ENCODE measurements at regions not wholly inside any gene's neighbourhood (a gene's known extent, or its start where the extent isn't known, plus 50 kb on each side); places are given as distances from the start of the nearest gene placed in this dataset.
"Not testable (repeated sequence)": the region's sequence is repeated elsewhere in the genome, so short reads cannot be mapped to it uniquely, and the experiment has no call there.

GRCh38 chr4:162830899-162831298, 335.8 kb downstream of the NAF1 start:
- no peaks in the 10 kb centered on the region for H3K4me1 ChIP-seq (ENCODE audit: low read depth)
- TF ChIP-seq CTCF (IDR thresholded peaks at IDR 0.05): no peak
- ATAC-seq: no peak
- DNase-seq: no peak
- intact Hi-C loops (cut with DNase I, micrococcal nuclease): no loop called here
- no peaks in the 10 kb centered on the region for H3K36me3 ChIP-seq (ENCODE audit: low read depth)
- H3K4me3 ChIP-seq: no peak overlapping the region
- no peaks in the 10 kb centered on the region for H3K9me3 ChIP-seq

- H3K4me1 ChIP-seq (ENCODE audit: low read depth); H3K4me3 ChIP-seq; H3K9me3 ChIP-seq; ATAC-seq; H3K36me3 ChIP-seq (ENCODE audit: low read depth); intact Hi-C loops (cut with DNase I, micrococcal nuclease); DNase-seq: not testable (repeated sequence)
Measured at GRCh38 chr4:162817374-162817773, 349.3 kb downstream of the NAF1 start.

- H3K36me3 ChIP-seq (ENCODE audit: low read depth): no peaks in the 10 kb centered on the region
- TF ChIP-seq CTCF (IDR thresholded peaks at IDR 0.05): no peak
- H3K9me3 ChIP-seq: no peaks in the 10 kb centered on the region
- DNase-seq (no peak), ATAC-seq (no peak)
- intact Hi-C loops (cut with DNase I, micrococcal nuclease): no loop called here
- no peaks in the 10 kb centered on the region for H3K4me1 ChIP-seq (ENCODE audit: low read depth)
- H3K4me3 ChIP-seq: no peak overlapping the region
Measured at GRCh38 chr4:162804351-162804924, 362.3 kb downstream of the NAF1 start.

GRCh38 chr4:162803378-162803777, 363.3 kb downstream of the NAF1 start:
- Histone ChIP-seq H3K4me3 (no peak overlapping the region), H3K4me1 (ENCODE audit: low read depth) (no peaks in the 10 kb centered on the region), H3K36me3 (ENCODE audit: low read depth) (no peaks in the 10 kb centered on the region), H3K9me3 (no peaks in the 10 kb centered on the region)
- intact Hi-C loops (cut with DNase I, micrococcal nuclease): no loop called here
- ATAC-seq (no peak), DNase-seq (no peak)
- TF ChIP-seq CTCF (IDR thresholded peaks at IDR 0.05): no peak

GRCh38 chr4:162797108-162797507, 369.6 kb downstream of the NAF1 start:
- Histone ChIP-seq H3K36me3 (ENCODE audit: low read depth) (no peaks in the 10 kb centered on the region), H3K9me3 (no peaks in the 10 kb centered on the region), H3K4me3 (no peak overlapping the region), H3K4me1 (ENCODE audit: low read depth) (no peaks in the 10 kb centered on the region)
- no peak for ATAC-seq
- TF ChIP-seq CTCF (IDR thresholded peaks at IDR 0.05): no peak
- no peak for DNase-seq
- intact Hi-C loops (cut with DNase I, micrococcal nuclease): no loop called here

- Histone ChIP-seq H3K36me3 (ENCODE audit: low read depth) (no peaks in the 10 kb centered on the region), H3K4me3 (no peak overlapping the region)
- DNase-seq: no peak
Measured at GRCh38 chr4:162793571-162793970, 373.1 kb downstream of the NAF1 start.

More at GRCh38 chr4:162793571-162793970, 373.1 kb downstream of the NAF1 start:
- Histone ChIP-seq H3K4me1 (ENCODE audit: low read depth) (no peaks in the 10 kb centered on the region), H3K9me3 (no peaks in the 10 kb centered on the region)
- intact Hi-C loops (cut with DNase I, micrococcal nuclease): no loop called here
- TF ChIP-seq CTCF (IDR thresholded peaks at IDR 0.05): no peak
- no peak for ATAC-seq
